ENCODE measurements at regions not wholly inside any gene's neighbourhood (a gene's known extent, or its start where the extent isn't known, plus 50 kb on each side); places are given as distances from the start of the nearest gene placed in this dataset.

DNA sequence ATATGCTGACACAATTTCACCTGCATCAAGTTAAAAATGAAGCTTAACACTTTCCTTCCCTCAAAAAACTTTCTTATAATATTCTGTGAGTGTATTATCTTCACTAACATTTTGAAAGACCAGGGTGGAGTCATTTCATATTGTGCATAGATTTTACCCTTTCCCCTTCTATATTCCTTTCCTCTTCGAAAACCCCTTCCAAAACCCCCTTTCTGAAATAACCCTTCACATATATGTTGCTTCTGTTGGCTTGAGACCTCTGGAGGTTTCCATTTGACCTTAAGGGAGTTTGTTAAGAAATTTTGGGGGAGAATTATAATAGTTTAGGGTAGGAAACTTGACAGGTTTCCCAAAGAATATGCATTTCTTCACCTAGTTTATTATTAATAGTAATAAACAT lies 489.6 kb upstream of the MIR17HG start:
- H3K9me3 Mint-ChIP-seq (ENCODE audit: unreplicated experiment) = no peaks in the 10 kb centered on the region
- TF ChIP-seq, protein P1, sequence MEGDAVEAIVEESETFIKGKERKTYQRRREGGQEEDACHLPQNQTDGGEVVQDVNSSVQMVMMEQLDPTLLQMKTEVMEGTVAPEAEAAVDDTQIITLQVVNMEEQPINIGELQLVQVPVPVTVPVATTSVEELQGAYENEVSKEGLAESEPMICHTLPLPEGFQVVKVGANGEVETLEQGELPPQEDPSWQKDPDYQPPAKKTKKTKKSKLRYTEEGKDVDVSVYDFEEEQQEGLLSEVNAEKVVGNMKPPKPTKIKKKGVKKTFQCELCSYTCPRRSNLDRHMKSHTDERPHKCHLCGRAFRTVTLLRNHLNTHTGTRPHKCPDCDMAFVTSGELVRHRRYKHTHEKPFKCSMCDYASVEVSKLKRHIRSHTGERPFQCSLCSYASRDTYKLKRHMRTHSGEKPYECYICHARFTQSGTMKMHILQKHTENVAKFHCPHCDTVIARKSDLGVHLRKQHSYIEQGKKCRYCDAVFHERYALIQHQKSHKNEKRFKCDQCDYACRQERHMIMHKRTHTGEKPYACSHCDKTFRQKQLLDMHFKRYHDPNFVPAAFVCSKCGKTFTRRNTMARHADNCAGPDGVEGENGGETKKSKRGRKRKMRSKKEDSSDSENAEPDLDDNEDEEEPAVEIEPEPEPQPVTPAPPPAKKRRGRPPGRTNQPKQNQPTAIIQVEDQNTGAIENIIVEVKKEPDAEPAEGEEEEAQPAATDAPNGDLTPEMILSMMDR (IDR thresholded peaks at IDR 0.05; ENCODE audit: partially characterized antibody, unreplicated experiment) = no peak
- DNase-seq = no peak
- H3K4me3 Mint-ChIP-seq (ENCODE audit: unreplicated experiment) = no peak overlapping the region
- H3K27me3 Mint-ChIP-seq (ENCODE audit: unreplicated experiment) = peaks cover 3% of the 10 kb centered on the region
- H3K27ac Mint-ChIP-seq (ENCODE audit: unreplicated experiment) = no peak overlapping the region
- no peaks in the 10 kb centered on the region for H3K4me1 Mint-ChIP-seq (ENCODE audit: low read depth, unreplicated experiment)
- no peaks in the 10 kb centered on the region for H3K36me3 Mint-ChIP-seq (ENCODE audit: unreplicated experiment)

DNA sequence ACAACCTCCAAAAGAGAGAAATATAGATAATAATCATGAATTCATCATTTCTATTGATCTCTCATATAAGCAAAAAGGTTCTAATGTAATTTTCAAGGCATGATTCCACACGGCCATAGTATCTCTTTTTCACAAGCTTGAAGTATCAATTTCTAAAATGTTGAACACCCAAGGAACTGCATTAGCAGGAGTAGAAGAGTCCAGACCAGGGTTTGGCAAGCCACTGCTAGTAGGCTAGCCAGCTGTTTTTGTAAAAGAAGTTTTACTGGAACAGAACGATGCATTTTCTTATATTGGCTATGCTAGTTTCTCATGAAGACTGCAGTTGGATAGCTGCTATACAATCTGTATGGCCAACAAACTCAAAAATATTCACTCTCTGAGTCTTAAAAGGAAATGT lies 481.5 kb upstream of the MIR17HG start:
- TF ChIP-seq, protein P1 (IDR thresholded peaks at IDR 0.05; ENCODE audit: partially characterized antibody, unreplicated experiment) = no peak
- H3K9me3 Mint-ChIP-seq (ENCODE audit: unreplicated experiment) = no peaks in the 10 kb centered on the region
- no peaks in the 10 kb centered on the region for H3K36me3 Mint-ChIP-seq (ENCODE audit: unreplicated experiment)
- H3K4me1 Mint-ChIP-seq (ENCODE audit: low read depth, unreplicated experiment) = peaks cover 3% of the 10 kb centered on the region
- DNase-seq = no peak
- H3K4me3 Mint-ChIP-seq (ENCODE audit: unreplicated experiment) = no peak overlapping the region
- no peaks in the 10 kb centered on the region for H3K27me3 Mint-ChIP-seq (ENCODE audit: unreplicated experiment)
- H3K27ac Mint-ChIP-seq (ENCODE audit: unreplicated experiment) = no peak overlapping the region

DNA sequence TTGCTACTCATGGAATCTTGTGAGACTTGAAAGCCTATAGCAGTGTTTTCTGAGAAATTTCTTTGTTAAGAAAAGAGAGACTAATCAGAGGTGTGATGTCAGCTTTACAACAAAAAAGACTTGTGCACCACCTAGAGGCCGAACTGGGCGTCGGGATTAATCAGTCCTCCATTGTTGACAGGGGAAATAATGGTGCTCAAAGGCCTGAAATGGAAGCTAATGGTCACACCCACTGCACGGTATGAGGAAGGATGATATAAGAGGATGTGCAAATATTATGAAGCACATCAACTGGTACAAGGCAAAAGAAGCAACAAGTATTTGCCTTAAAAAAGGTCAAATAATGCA lies 480.2 kb upstream of the MIR17HG start:
- no peak overlapping the region for H3K4me3 Mint-ChIP-seq (ENCODE audit: unreplicated experiment)
- H3K4me1 Mint-ChIP-seq (ENCODE audit: low read depth, unreplicated experiment) = peaks cover 3% of the 10 kb centered on the region
- H3K27ac Mint-ChIP-seq (ENCODE audit: unreplicated experiment) = no peak overlapping the region
- H3K9me3 Mint-ChIP-seq (ENCODE audit: unreplicated experiment) = no peaks in the 10 kb centered on the region
- peak; percentile 83 for DNase-seq
- H3K27me3 Mint-ChIP-seq (ENCODE audit: unreplicated experiment) = no peaks in the 10 kb centered on the region
- TF ChIP-seq, protein P1 (IDR thresholded peaks at IDR 0.05; ENCODE audit: partially characterized antibody, unreplicated experiment) = peak; percentile 74
- no peaks in the 10 kb centered on the region for H3K36me3 Mint-ChIP-seq (ENCODE audit: unreplicated experiment)

DNA sequence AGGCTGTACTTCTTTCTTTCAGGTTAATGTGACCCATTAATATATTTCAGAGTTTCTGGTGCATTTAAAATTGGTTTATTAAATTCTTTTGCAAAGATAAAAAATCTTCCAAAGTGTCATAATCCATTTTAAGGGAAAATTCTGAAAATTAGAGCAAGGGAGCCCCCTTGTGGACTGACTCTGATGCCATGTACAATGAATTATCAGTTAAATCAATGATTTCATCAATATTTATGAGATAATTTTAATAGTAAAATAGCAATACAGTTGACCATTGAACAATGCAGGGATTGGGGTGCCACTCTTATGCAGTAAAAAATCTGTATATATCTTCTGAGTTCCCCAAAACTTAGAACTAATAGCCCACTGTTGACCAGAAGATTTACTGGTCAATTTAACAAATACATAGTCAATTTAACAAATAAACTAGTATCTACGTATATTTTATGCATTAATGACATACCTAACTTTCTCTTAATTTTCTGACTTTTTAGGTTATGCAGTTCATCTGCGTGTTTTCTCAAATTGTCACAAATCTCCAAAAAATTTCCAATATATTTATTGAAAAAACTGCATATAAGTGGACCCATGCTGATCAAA lies 479.1 kb upstream of the MIR17HG start:
- Mint-ChIP-seq H3K27ac (ENCODE audit: unreplicated experiment) (no peak overlapping the region), H3K9me3 (ENCODE audit: unreplicated experiment) (no peaks in the 10 kb centered on the region), H3K27me3 (ENCODE audit: unreplicated experiment) (no peaks in the 10 kb centered on the region), H3K4me3 (ENCODE audit: unreplicated experiment) (no peak overlapping the region), H3K36me3 (ENCODE audit: unreplicated experiment) (no peaks in the 10 kb centered on the region), H3K4me1 (ENCODE audit: low read depth, unreplicated experiment) (peaks cover 5% of the 10 kb centered on the region)
- peak; percentile 44 for DNase-seq
- TF ChIP-seq, protein P1 (IDR thresholded peaks at IDR 0.05; ENCODE audit: partially characterized antibody, unreplicated experiment) = peak; percentile 91

DNA sequence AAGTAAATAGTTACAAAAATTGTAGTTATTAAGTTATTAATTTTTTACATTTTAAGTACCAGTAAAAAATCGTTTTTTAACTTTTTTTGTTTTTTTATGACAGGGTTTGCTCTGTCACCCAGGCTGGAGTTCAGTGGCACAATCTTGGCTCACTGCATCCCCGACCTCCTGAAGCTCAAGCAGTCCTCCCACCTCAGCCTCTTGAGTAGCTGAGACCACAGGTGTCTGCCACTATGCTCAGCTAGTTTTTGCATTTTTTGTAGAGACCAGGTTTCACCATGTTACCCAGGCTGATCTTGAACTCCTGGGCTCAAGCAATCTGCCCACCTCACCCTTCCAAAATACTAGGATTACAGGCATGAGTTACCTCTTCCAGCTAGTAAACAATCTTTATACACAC lies 477.9 kb upstream of the MIR17HG start:
- H3K9me3 Mint-ChIP-seq (ENCODE audit: unreplicated experiment) = peaks cover 2% of the 10 kb centered on the region
- no peak for DNase-seq
- H3K27me3 Mint-ChIP-seq (ENCODE audit: unreplicated experiment) = no peaks in the 10 kb centered on the region
- no peaks in the 10 kb centered on the region for H3K36me3 Mint-ChIP-seq (ENCODE audit: unreplicated experiment)
- no peak overlapping the region for H3K4me3 Mint-ChIP-seq (ENCODE audit: unreplicated experiment)
- TF ChIP-seq, protein P1 (IDR thresholded peaks at IDR 0.05; ENCODE audit: partially characterized antibody, unreplicated experiment) = no peak
- peaks cover 6% of the 10 kb centered on the region for H3K4me1 Mint-ChIP-seq (ENCODE audit: low read depth, unreplicated experiment)
- no peak overlapping the region for H3K27ac Mint-ChIP-seq (ENCODE audit: unreplicated experiment)
